HG02870 (cell line): ENCODE measurements at regions not wholly inside any gene's neighbourhood (a gene's known extent, or its start where the extent isn't known, plus 50 kb on each side); places are given as distances from the start of the nearest gene placed in this dataset.
A peak's percentile ranks its signal among the peaks of the same experiment; 100 is the strongest.
"Not testable (repeated sequence)": the region's sequence is repeated elsewhere in the genome, so short reads cannot be mapped to it uniquely, and the experiment has no call there.

Experiments
- ATAC-seq: cut with Tn5 transposase; IDR thresholded peaks from one replicate; pipeline ENCODE4 v1.9.1; 2021; ENCODE audit warnings: mild to moderate bottlenecking, moderate library complexity; ENCODE audit not compliant: unreplicated experiment

DNA sequence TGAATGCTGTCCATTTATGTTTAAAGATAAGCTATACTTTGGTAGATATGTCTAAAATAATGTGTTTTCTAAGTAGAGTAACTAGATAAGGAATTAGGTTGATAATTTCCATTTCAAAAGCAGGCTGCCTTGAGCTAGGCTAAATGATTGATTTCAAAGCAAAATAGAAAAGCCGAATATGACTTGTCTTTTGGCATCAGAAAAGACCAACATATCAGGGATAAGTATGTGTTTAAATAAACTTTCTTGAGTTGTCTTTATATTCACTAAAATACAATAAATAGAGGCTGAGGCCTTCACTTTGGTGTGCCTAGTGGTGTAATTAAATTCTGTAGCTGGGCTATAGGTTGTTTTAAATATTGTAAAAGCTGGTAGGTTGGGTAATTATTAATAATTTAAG is 569.0 kb downstream of the TAF11L14 start:
- no peak for ATAC-seq

DNA sequence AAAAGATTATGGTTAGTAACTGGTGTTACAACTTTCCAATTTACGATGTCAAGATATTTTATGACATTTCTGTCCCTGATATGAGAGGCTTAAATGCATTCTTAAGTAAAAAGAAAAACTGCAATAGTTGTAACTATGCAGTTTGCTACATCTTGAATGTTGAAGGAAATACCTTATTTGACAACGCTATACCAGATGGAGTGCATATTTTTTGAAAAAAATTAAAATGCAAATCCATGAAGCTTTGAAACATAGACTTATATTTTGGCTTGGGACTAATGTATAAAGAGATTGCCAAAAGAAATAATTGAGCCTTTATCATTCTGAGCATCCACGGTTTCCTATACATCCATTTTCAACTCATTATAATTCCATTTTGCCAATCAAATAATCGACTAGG is 579.4 kb downstream of the TAF11L14 start:
- no peak for ATAC-seq

DNA sequence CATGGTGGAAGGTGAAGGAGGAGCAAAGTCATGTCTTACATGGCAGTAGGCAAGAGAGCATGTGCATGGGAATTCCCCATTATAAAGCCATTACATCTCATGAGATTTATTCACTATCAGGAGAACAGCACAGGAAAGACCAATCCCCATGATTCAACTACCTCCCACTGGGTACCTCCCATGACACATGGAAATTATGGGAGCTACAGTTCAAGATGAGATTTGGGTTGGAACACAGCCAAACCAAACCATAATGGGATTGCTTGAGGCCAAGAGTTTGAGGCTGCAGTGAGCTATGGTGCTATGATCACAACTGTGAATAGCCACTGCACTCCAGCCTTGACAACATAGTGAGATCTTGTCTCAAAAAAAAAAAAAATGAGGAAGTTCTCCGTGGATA is 581.8 kb downstream of the TAF11L14 start:
- no peak for ATAC-seq

- no peak for ATAC-seq
These were observed 582.5 kb downstream of the TAF11L14 start for GRCh38 chr5:18216729-18217128.

DNA sequence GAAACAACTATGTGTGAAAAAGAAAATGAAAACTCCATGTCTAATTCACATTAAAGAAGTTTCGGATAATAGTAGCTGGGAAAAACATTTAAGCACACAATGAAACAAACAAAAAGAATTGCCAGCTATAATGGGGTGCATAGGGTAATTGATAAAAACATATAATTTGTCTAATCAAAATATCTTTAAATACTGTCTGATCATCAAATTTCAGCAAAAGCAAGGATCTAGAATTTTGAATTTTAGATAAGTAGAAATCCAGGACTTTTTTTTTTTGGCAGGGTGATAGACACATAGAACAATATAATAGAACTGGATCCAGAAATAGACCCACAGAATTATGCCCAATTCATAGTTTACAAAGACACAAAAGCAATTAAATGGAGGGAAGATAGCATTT is 585.0 kb downstream of the TAF11L14 start:
- no peak for ATAC-seq

- no peak for ATAC-seq
These were observed 586.4 kb downstream of the TAF11L14 start for GRCh38 chr5:18220631-18221030.

GRCh38 chr5:18236386-18236785 is 602.1 kb downstream of the TAF11L14 start:
- ATAC-seq: no peak

GRCh38 chr5:18238321-18238720 is 604.1 kb downstream of the TAF11L14 start:
- no peak for ATAC-seq

GRCh38 chr5:18240971-18241370 is 606.7 kb downstream of the TAF11L14 start:
- no peak for ATAC-seq

- no peak for ATAC-seq
These were observed 609.6 kb downstream of the TAF11L14 start for GRCh38 chr5:18243846-18244245.

DNA sequence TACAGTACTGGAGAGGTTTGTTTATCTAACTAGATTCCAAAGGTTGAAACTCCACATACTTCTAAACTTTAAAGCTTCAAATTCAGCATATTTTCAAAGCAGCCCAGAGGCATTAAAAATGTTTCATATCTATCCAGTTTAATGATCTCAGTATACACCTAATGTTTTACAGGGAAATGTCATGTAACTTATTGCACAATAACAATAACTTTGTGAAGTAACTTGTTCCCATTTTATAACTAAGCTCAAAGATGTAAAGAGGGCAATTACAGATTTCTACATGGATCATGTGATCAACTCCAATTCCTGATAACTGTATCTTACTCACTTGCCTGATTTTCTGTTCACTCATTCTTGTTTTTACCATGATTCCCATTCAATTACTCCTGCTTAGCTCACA is 610.0 kb downstream of the TAF11L14 start:
- ATAC-seq: no peak

- ATAC-seq: no peak
These were observed 618.3 kb downstream of the TAF11L14 start for GRCh38 chr5:18252559-18252958.

GRCh38 chr5:18264126-18264882 is 630.0 kb downstream of the TAF11L14 start:
- ATAC-seq: no peak

DNA sequence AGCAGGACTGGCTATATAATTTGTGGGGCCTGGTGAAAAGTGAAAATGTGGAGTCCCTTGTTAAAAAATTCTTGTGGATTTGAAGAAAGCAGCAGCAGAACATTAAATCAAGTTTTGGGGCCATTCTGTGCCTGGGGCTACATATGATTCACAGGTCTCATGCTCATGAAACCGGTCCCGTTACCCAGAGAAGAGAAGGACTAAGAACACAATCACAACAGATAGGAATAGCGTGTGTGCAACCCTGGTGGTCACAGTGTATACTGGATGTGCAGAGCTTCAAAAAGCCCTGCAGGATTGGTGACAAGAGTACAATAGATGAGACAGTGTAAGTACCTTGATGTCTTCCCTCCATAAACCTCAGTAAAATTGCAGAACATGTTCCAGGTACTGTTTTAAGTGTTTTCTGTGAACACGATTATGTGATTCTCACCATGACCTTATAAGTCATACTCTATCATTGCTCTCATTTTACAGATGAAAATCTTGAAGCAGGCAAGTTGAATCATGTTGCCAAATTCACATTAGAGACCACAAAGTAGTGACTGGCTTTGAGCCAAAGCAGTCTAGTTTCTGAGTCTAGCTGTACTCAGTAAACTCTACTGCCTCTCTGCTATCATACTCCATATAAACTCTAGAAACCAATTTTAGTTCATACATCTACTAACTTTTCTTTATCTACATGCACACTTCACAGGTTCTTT is 636.5 kb downstream of the TAF11L14 start:
- ATAC-seq: no peak

DNA sequence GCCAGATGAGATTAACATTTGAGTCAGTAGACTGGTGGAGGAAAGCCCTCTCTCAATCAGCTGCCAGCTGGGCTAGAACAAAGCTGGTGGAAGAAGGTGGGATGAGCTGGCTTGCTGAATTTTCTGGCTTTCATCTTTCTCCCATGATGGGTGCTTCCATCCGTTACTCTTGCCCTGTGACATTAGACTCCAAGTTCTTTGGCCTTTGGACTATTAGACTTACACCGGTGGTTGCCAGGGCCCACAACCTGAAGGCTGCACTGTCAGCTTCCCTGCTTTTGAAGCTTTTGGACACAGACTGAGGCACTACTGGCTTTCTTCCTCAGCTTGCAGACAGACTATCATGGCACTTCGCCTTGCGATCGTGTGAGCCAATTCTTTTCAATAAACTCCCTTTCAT is 642.7 kb downstream of the TAF11L14 start:
- ATAC-seq: no peak

DNA sequence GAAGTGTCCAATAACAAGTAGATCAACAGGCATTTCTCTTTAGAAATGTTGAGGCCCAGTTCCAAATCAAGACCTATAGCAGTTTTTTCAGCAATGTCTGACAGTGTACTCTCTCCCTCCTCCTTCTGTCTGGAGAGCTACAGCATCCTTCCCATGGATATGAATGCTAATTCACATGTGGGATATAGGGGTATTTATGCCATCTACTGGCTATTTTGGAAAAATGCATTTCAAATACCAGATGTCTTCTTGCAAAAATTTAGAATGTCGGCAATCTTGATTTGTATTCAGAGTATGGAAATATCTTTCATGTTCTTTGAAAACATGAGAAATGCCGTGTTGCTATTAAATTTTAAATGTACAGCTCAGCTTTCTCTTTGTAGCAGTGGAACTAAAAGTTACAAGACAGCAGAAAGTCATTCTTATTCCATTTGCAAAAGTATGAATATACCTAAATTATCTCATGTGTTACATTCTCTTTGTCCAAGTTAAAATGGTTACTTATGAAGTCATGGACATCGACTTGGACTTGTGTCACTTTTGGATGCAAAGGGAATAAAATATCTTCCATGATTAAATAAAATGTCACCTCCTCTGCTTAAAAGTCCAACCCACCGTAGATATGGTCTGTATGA is 647.8 kb downstream of the TAF11L14 start:
- ATAC-seq: no peak

DNA sequence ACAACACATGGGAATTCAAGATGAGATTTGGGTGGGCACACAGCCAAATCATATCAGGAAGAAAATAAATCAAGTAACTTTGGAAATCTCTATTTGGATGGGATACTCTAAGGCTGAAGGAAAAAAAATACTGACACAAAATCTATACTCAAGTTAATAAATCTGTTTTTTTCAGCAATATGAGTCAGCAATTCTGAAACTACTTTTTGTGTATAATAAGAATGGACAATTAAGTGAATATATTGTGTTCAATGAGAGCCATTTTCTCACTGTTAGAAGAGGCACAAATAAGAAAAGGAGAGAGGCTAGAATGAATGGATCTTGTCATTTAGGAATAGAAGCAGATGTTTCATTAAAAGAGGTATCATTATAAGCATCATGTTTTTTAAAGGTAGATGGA is 651.0 kb downstream of the TAF11L14 start:
- ATAC-seq: no peak

DNA sequence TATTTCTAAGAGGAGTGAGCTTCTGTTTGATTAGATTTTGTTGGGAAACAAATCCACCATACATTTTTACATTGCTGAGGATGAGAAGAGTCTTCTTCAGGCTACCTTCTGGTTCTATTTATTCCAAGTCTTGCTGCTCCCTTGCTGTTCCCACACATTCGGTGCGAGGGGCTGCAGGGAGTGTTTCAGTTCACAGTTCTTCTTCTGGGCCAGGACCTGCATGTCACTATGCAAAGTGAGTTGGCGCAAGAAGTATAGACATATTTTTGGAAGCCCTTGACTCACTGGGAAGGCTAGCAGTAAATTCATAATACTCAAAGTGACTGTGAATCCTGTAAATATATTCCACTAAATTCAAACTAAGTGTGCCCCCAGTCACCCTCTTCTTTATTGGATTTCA is 657.9 kb downstream of the TAF11L14 start:
- ATAC-seq: no peak

DNA sequence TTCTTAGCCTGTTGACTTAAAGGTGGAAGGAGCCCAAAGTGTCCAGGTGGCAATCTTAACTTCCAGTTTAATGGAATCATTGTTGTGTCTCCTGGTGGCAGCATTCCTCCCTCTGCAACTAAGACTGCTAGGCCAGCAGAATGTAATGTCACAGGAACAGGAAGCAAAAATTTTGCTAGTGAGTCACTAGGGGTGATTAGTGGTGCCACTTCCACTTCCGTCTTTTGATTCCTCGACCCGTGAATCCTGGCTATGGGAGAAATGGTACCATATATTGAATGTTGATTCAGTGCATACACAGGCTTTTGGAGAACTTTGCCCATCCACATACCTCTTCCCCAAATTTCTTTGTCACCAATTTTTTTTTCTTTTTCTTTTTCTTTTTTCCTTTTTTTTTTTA is 661.4 kb downstream of the TAF11L14 start:
- not testable (repeated sequence) for ATAC-seq

DNA sequence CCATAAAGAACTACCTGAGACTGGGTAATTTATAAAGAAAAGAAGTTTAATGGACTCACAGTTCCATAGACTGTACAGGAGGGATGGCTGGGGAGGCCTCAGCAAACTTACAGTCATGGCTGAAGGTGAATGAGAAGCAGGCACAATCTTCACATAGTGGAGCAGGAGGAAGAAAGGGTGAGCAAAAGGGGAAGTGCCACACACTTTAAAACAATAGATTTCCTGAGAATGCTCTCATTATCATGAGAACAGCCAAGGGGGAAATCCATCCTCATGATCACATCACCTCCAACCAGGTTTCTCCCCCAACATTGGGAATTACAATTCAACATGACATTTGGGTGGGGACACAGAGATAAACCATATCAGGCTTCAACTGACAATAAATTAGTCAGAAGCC is 664.9 kb downstream of the TAF11L14 start:
- ATAC-seq: no peak

- peak; percentile 77 for ATAC-seq
These were observed 671.1 kb downstream of the TAF11L14 start for GRCh38 chr5:18305288-18305924.

DNA sequence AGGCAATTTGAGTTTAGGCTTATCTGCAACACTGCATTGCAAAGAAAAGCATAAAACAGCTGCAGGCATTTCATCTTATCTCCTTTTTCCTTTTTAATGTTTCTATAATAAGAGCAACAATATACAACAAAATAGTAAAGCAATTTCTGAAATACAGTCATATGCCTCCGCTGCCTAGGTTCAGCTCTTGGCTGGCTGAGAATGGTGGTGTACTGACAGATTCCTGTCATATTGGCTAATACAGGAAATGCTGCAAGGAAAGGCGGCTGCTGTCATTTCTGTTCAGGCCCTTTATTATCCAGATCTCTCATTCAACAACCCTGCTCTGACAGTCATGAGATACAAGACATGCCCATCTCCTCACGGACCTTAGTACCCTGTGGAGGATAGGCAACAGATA is 677.0 kb downstream of the TAF11L14 start:
- no peak for ATAC-seq
